Astrocyte (in vitro differentiated cells and primary cell): ENCODE measurements at regions not wholly inside any gene's neighbourhood (a gene's known extent, or its start where the extent isn't known, plus 50 kb on each side); places are given as distances from the start of the nearest gene placed in this dataset.

Experiments
- DNase-seq: peaks from one replicate; pipeline ENCODE4 v3.0.0-alpha.2; 2010; ENCODE audit warnings: low read depth
- FAIRE-seq: peaks from 2 replicates; lab custom pipeline; 2011; peaks lifted over from hg19 to GRCh38; lab: Jason Lieb, UNC
- H2AFZ ChIP-seq: 2 replicates; pipeline ENCODE4 v1.6.0; 2012; ENCODE audit warnings: low read depth, low read length, inconsistent platforms
- H3K27ac ChIP-seq: 2 replicates; pipeline ENCODE4 v1.5.1; 2011; ENCODE audit warnings: low read depth, low read length, inconsistent platforms
- H3K27me3 ChIP-seq: 2 replicates; pipeline ENCODE4 v1.6.0; 2011; ENCODE audit warnings: low read length, inconsistent platforms; ENCODE audit not compliant: insufficient read depth
- H3K36me3 ChIP-seq: 2 replicates; pipeline ENCODE4 v1.5.1; 2011; ENCODE audit warnings: low read length, inconsistent platforms; ENCODE audit not compliant: insufficient read depth
- H3K4me1 ChIP-seq: 2 replicates; pipeline ENCODE4 v1.5.1; 2011; ENCODE audit warnings: low read length, inconsistent platforms; ENCODE audit not compliant: insufficient read depth
- H3K4me2 ChIP-seq: 2 replicates; pipeline ENCODE4 v1.6.0; 2012; ENCODE audit warnings: low read length, inconsistent platforms
- H3K4me3 ChIP-seq: 2 replicates; pipeline ENCODE4 v1.5.1; 2011; ENCODE audit warnings: low read depth, mild to moderate bottlenecking, low read length, inconsistent platforms; ENCODE audit not compliant: insufficient read depth
- H3K79me2 ChIP-seq: 2 replicates; pipeline ENCODE4 v1.6.0; 2012; ENCODE audit warnings: mild to moderate bottlenecking, low read length, inconsistent platforms; ENCODE audit not compliant: insufficient read depth
- H3K9ac ChIP-seq: 2 replicates; pipeline ENCODE4 v1.6.0; 2012; ENCODE audit warnings: mild to moderate bottlenecking, low read length, inconsistent platforms
- H3K9me3 ChIP-seq: 2 replicates; pipeline ENCODE4 v1.5.1; 2012; ENCODE audit warnings: low read depth, mild to moderate bottlenecking, low read length, inconsistent platforms; ENCODE audit not compliant: insufficient read depth
- H4K20me1 ChIP-seq: 2 replicates; pipeline ENCODE4 v1.6.0; 2012; ENCODE audit warnings: low read length, inconsistent platforms; ENCODE audit not compliant: insufficient read depth
- H3K27ac Mint-ChIP-seq: one replicate; pipeline ENCODE4 v1.8.0; 2021; ENCODE audit warnings: mild to moderate bottlenecking, mixed read lengths; ENCODE audit not compliant: unreplicated experiment
- H3K27me3 Mint-ChIP-seq: one replicate; pipeline ENCODE4 v1.8.0; 2021; ENCODE audit warnings: low read depth, mixed read lengths; ENCODE audit not compliant: unreplicated experiment
- H3K36me3 Mint-ChIP-seq: one replicate; pipeline ENCODE4 v1.8.0; 2021; ENCODE audit warnings: low read depth, mixed read lengths; ENCODE audit not compliant: unreplicated experiment
- H3K4me1 Mint-ChIP-seq: one replicate; pipeline ENCODE4 v1.8.0; 2021; ENCODE audit warnings: low read depth, mixed read lengths; ENCODE audit not compliant: unreplicated experiment
- H3K4me3 Mint-ChIP-seq: one replicate; pipeline ENCODE4 v1.8.0; 2021; ENCODE audit warnings: mild to moderate bottlenecking, moderate library complexity, mixed read lengths; ENCODE audit not compliant: unreplicated experiment
- H3K9me3 Mint-ChIP-seq: one replicate; pipeline ENCODE4 v1.8.0; 2021; ENCODE audit warnings: mild to moderate bottlenecking, mixed read lengths; ENCODE audit not compliant: unreplicated experiment
- CTCF ChIP-seq: IDR thresholded peaks from 2 replicates; pipeline ENCODE4 v1.5.1; 2011; ENCODE audit warnings: low read depth, mild to moderate bottlenecking, inconsistent platforms, low read length, moderate library complexity; ENCODE audit not compliant: insufficient read depth
- EZH2 ChIP-seq: IDR thresholded peaks from 2 replicates; pipeline ENCODE4 v1.6.1; 2012; ENCODE audit warnings: mild to moderate bottlenecking, low read length, inconsistent platforms; ENCODE audit not compliant: insufficient read depth

DNA sequence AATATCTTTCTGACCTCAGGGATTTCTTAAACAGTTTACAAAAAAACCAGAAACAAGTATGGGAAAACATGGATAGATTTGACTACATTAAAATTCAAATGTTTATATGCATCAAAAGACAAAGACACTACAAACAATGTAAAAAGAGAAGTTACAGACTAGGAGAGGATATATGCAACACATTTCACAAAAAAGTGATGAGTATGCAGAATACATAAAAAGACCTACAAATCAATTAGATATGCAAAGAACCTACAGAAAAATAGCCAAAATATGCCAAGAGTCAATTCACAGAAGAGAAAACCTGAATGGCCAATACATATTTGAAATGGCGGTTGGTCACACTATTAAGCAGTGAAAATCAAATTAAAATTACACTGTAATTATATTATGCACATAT, 175.0 kb downstream of the FOXD2 start:
- Mint-ChIP-seq H3K4me1 (peaks cover 11% of the 10 kb centered on the region), H3K27ac (no peak overlapping the region), H3K27me3 (peaks cover 2% of the 10 kb centered on the region), H3K4me3 (no peak overlapping the region), H3K9me3 (peaks cover 8% of the 10 kb centered on the region), H3K36me3 (no peaks in the 10 kb centered on the region)
- no peak for DNase-seq
- Histone ChIP-seq H3K4me1 (no peaks in the 10 kb centered on the region), H2AFZ (no peak overlapping the region), H3K27me3 (no peaks in the 10 kb centered on the region), H3K4me3 (no peak overlapping the region), H3K9ac (no peak overlapping the region), H3K4me2 (no peak overlapping the region), H4K20me1 (no peaks in the 10 kb centered on the region), H3K36me3 (no peaks in the 10 kb centered on the region), H3K9me3 (peaks cover 2% of the 10 kb centered on the region), H3K27ac (no peak overlapping the region), H3K79me2 (no peaks in the 10 kb centered on the region)
- TF ChIP-seq CTCF (no peak), EZH2 (no peak)
- FAIRE-seq: no peak

- Histone ChIP-seq H3K27ac (no peak overlapping the region), H3K9me3 (peaks cover 2% of the 10 kb centered on the region), H3K79me2 (no peaks in the 10 kb centered on the region), H3K9ac (no peak overlapping the region), H4K20me1 (no peaks in the 10 kb centered on the region), H3K4me3 (no peak overlapping the region), H3K4me1 (no peaks in the 10 kb centered on the region), H2AFZ (no peak overlapping the region), H3K27me3 (no peaks in the 10 kb centered on the region), H3K4me2 (no peak overlapping the region), H3K36me3 (no peaks in the 10 kb centered on the region)
- Mint-ChIP-seq H3K4me3 (no peak overlapping the region), H3K4me1 (peaks cover 11% of the 10 kb centered on the region), H3K27me3 (peaks cover 2% of the 10 kb centered on the region), H3K27ac (no peak overlapping the region), H3K36me3 (no peaks in the 10 kb centered on the region), H3K9me3 (peaks cover 2% of the 10 kb centered on the region)
- FAIRE-seq: no peak
- DNase-seq: no peak
- TF ChIP-seq EZH2 (no peak), CTCF (no peak)
Measured at GRCh38 chr1:47616036-47616435, 178.2 kb downstream of the FOXD2 start.

DNA sequence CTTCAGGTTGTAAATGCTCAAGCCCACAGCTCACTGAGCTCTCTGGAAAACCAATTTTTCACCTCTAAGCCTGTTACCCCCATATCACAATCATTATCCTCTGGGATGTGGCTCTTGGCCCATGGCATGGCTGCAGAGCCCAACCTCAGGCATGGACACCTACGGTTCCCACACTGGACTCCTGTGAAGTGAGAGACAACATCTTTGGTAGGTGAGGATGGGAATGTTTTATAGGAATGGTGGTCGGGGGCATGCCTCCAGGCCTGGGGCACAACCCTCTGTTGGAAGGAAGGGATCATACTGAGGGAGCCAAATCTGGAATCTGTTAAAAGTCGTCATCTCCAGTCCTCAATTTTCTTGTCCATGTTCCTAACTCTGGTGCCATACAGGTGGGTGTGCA, 179.1 kb downstream of the FOXD2 start:
- H3K36me3 ChIP-seq: no peaks in the 10 kb centered on the region
- FAIRE-seq (no peak), DNase-seq (no peak)
- no peak overlapping the region for H3K4me3 Mint-ChIP-seq
- no peak overlapping the region for H3K27ac ChIP-seq
- peaks cover 7% of the 10 kb centered on the region for H3K27me3 Mint-ChIP-seq
- no peak overlapping the region for H3K27ac Mint-ChIP-seq
- no peak for TF ChIP-seq CTCF
- H3K79me2 ChIP-seq: no peaks in the 10 kb centered on the region
- H3K4me1 ChIP-seq: no peaks in the 10 kb centered on the region
- no peak overlapping the region for H2AFZ ChIP-seq
- H3K4me3 ChIP-seq: no peak overlapping the region
- H3K27me3 ChIP-seq: no peaks in the 10 kb centered on the region
- H3K36me3 Mint-ChIP-seq: no peaks in the 10 kb centered on the region
- H3K4me2 ChIP-seq: no peak overlapping the region
- H3K4me1 Mint-ChIP-seq: peaks cover 11% of the 10 kb centered on the region
- H4K20me1 ChIP-seq: no peaks in the 10 kb centered on the region
- peaks cover 2% of the 10 kb centered on the region for H3K9me3 Mint-ChIP-seq
- H3K9me3 ChIP-seq: peaks cover 2% of the 10 kb centered on the region
- no peak overlapping the region for H3K9ac ChIP-seq
